Heart left ventricle (tissue), 16 donors: ENCODE measurements at regions not wholly inside any gene's neighbourhood (a gene's known extent, or its start where the extent isn't known, plus 50 kb on each side); places are given as distances from the start of the nearest gene placed in this dataset.

Experiments used
- ATAC-seq, 4 donors: fragments of 200-7000 bp; cut with Tn5 transposase; one replicate each; pipeline ENCODE4 v1.9.1; 2020 to 2022; ENCODE audit warnings: moderate library complexity in 4 of 4, mild to moderate bottlenecking in 3 of 4, moderate number of reproducible peaks in 1 of 4
- DNase-seq, 5 donors: peaks; one replicate each; pipeline ENCODE4 v3.0.0-alpha.2; 2020
- H3K27ac ChIP-seq, 12 donors: fragments of 200-600 bp; sonication (generic) in 4 of 12; one replicate each; pipeline versions ENCODE4 v1.5.0 to v1.8.0; 2016 to 2022; ENCODE audit warnings: mild to moderate bottlenecking in 2 of 12
- H3K27me3 ChIP-seq, 9 donors: fragments of 200-600 bp; sonication (generic) in 2 of 9; one replicate each; pipeline versions ENCODE4 v1.5.1 to v1.8.0; 2016 to 2022; ENCODE audit warnings: mild to moderate bottlenecking in 3 of 9
- H3K36me3 ChIP-seq, 9 donors: fragments of 200-600 bp; sonication (generic) in 2 of 9; one replicate each; pipeline versions ENCODE4 v1.5.0 to v1.8.0; 2018 to 2022; ENCODE audit warnings: mild to moderate bottlenecking in 2 of 9
- H3K4me1 ChIP-seq, 12 donors: fragments of 200-600 bp; sonication (generic) in 4 of 12; one replicate each; pipeline versions ENCODE4 v1.5.0 to v1.8.0; 2016 to 2022; ENCODE audit warnings: mild to moderate bottlenecking in 3 of 12
- H3K4me3 ChIP-seq, 12 donors: fragments of 200-600 bp; sonication (generic) in 4 of 12; one replicate each; pipeline versions ENCODE4 v1.5.0 to v1.8.0; 2017 to 2022; ENCODE audit warnings: mild to moderate bottlenecking in 9 of 12, moderate library complexity in 4 of 12
- H3K9me3 ChIP-seq, 12 donors: fragments of 200-600 bp; sonication (generic) in 4 of 12; one replicate each; pipeline versions ENCODE4 v1.5.0 to v1.8.0; 2016 to 2022; ENCODE audit warnings: mild to moderate bottlenecking in 1 of 12
- CTCF ChIP-seq, 12 donors: fragments of 200-600 bp; sonication (generic) in 4 of 12; IDR thresholded peaks; one replicate each; pipeline versions ENCODE4 v1.5.0 to v1.8.0; 2018 to 2022; ENCODE audit warnings: antibody characterized with exemption in 12 of 12, mild to moderate bottlenecking in 5 of 12
- POLR2A ChIP-seq, 2 donors: fragments of 450-650 bp; IDR thresholded peaks; one replicate each; pipeline ENCODE4 v1.6.1; 2017; ENCODE audit warnings: antibody characterized with exemption in 2 of 2, mild to moderate bottlenecking in 2 of 2, moderate library complexity in 2 of 2
- WGBS, 4 donors: extraction: QIAGEN DNeasy Blood & Tissue Kit in 2 of 4; methylation state at CpG; one replicate each; pipeline versions ENCODE4 v1.1.5 to v1.1.7; 2013 to 2018; 5-methylcytosine and 5-hydroxymethylcytosine counted together
- intact Hi-C, 10 donors: fragments of 100-400 bp; cut with DNase I; formaldehyde crosslinking; loops; one replicate each; pipeline versions ENCODE4 v1.11.1 to v1.14.2; 2022
- donor health status: ischemic (EF 13 %, LVEDD 7.1; RV severe dilation, severe dysfunction).
- donor health status: healthy with polysubstance abuse.
- donor health status: DM: no; HTN: yes; CAD: no.
- donor health status: DM: no; HTN: no; CAD: no.
- donor health status: ischemic (EF 25% LVEDD 6.9; RV normal size, moderate dysfunction).
- donor health status: ischemic (EF 25% LVEDD 5.7; RV mildly dilated, moderate dysfunction).
- donor health status: healthy.
- donor health status: DM: yes; HTN: yes; CAD: no.
- donor health status: ischemic (EF 35%, LVEDD 5.7; RV mildly dilated, moderate dysfunction).
- donor health status: nonischemic (EF 11% LVEDD 7.7; RV severe dilation, severe dysfunction).
- donor health status: DM: yes; HTN: yes; CAD: no.
- donor health status: PGD.
- donor health status: ischemic (EF 29% LVEDD 5.4; RV normal size, mild dysfunction).
- donor health status: nonischemic (EF 23%, LVEDD 6.1; RV moderate dilation, normal function).

GRCh38 chr7:14045651-14046050 is 56.2 kb upstream of the ETV1 start:
- peaks cover 0 to 10% (median 0%) of the 10 kb centered on the region in 12 donors for H3K9me3 ChIP-seq
- ATAC-seq = no peak

GRCh38 chr7:14040528-14040927 is 51.1 kb upstream of the ETV1 start:
- Histone ChIP-seq H3K4me3 (no peak overlapping the region), H3K4me1 (no peaks in the 10 kb centered on the region), H3K36me3 (no peaks in the 10 kb centered on the region), H3K9me3 (peaks cover 0 to 7% (median 0%) of the 10 kb centered on the region in 12 donors), H3K27me3 (no peaks in the 10 kb centered on the region), H3K27ac (no peak overlapping the region)
- intact Hi-C loops = no loop called here
- no peak for TF ChIP-seq POLR2A (IDR thresholded peaks at IDR 0.05)
- no peak for TF ChIP-seq CTCF (IDR thresholded peaks at IDR 0.05)
- DNase-seq (no peak), ATAC-seq (no peak)
- 89 to 91% (median 90%) methylated on average over 5 of the region's 5 CpGs for WGBS, 4 donors

More at GRCh38 chr7:14045651-14046050, 56.2 kb upstream of the ETV1 start:
- Histone ChIP-seq H3K27me3 (no peaks in the 10 kb centered on the region), H3K4me1 (no peaks in the 10 kb centered on the region), H3K27ac (no peak overlapping the region), H3K36me3 (no peaks in the 10 kb centered on the region), H3K4me3 (no peak overlapping the region)
- no peak for TF ChIP-seq POLR2A (IDR thresholded peaks at IDR 0.05)
- no peak for TF ChIP-seq CTCF (IDR thresholded peaks at IDR 0.05)
- 91 to 94% (median 92%) methylated on average over 3 of the region's 3 CpGs for WGBS, 4 donors
- intact Hi-C loops = no loop called here
- DNase-seq = no peak
